H9 (cell line): ENCODE measurements at regions not wholly inside any gene's neighbourhood (a gene's known extent, or its start where the extent isn't known, plus 50 kb on each side); places are given as distances from the start of the nearest gene placed in this dataset.

Experiments used
- DNase-seq: peaks from one replicate; pipeline ENCODE4 v3.0.0-alpha.2; 2017
- H2AFZ ChIP-seq: one replicate; pipeline ENCODE4 v1.6.1; 2013; ENCODE audit warnings: mild to moderate bottlenecking, low read length, control low read depth, moderate library complexity
- H2AK5ac ChIP-seq: 2 replicates; pipeline ENCODE4 v1.6.1; 2013; ENCODE audit warnings: low read length, control low read depth, mixed read lengths; ENCODE audit not compliant: insufficient read length
- H2BK120ac ChIP-seq: one replicate; pipeline ENCODE4 v1.6.1; 2013; ENCODE audit warnings: low read depth, mild to moderate bottlenecking, low read length, control low read depth, inconsistent platforms; ENCODE audit not compliant: poor library complexity, severe bottlenecking
- H2BK12ac ChIP-seq: 2 replicates; pipeline ENCODE4 v1.6.1; 2013; ENCODE audit warnings: low read length, control low read depth, mixed read lengths, low read depth; ENCODE audit not compliant: insufficient read length
- H2BK15ac ChIP-seq: 2 replicates; pipeline ENCODE4 v1.6.1; 2013; ENCODE audit warnings: low read depth, low read length, control low read depth
- H2BK20ac ChIP-seq: one replicate; pipeline ENCODE4 v1.6.1; 2013; ENCODE audit warnings: low read depth, mild to moderate bottlenecking, low read length, control low read depth, inconsistent platforms; ENCODE audit not compliant: poor library complexity, severe bottlenecking
- H2BK5ac ChIP-seq: 2 replicates; pipeline ENCODE4 v1.6.1; 2013; ENCODE audit warnings: low read length, control low read depth, mixed read lengths; ENCODE audit not compliant: insufficient read length
- H3K14ac ChIP-seq: 2 replicates; pipeline ENCODE4 v1.6.1; 2013; ENCODE audit warnings: low read length, control low read depth; ENCODE audit not compliant: insufficient read depth
- H3K18ac ChIP-seq: 2 replicates; pipeline ENCODE4 v1.6.1; 2013; ENCODE audit warnings: low read depth, mild to moderate bottlenecking, mixed read lengths, low read length, control low read depth; ENCODE audit not compliant: insufficient read length
- H3K23ac ChIP-seq: 2 replicates; pipeline ENCODE4 v1.6.1; 2013; ENCODE audit warnings: low read length, control low read depth, mixed read lengths, low read depth; ENCODE audit not compliant: insufficient read length
- H3K23me2 ChIP-seq: 2 replicates; pipeline ENCODE4 v1.6.1; 2013; ENCODE audit warnings: low read depth, mild to moderate bottlenecking, mixed read lengths, low read length, control low read depth; ENCODE audit not compliant: insufficient read length, poor library complexity, severe bottlenecking
- H3K27ac ChIP-seq: 2 replicates; pipeline ENCODE4 v1.5.1; 2013; ENCODE audit warnings: low read length, control low read depth, mixed read lengths, low read depth; ENCODE audit not compliant: insufficient read length
- H3K27me3 ChIP-seq: 2 replicates; pipeline ENCODE4 v1.6.1; 2013; ENCODE audit warnings: low read length, control low read depth, inconsistent platforms; ENCODE audit not compliant: insufficient read depth
- H3K4ac ChIP-seq: 2 replicates; pipeline ENCODE4 v1.6.1; 2013; ENCODE audit warnings: low read depth, mild to moderate bottlenecking, control low read depth, inconsistent platforms, low read length, moderate library complexity
- H3K4me1 ChIP-seq: 2 replicates; pipeline ENCODE4 v1.6.1; 2013; ENCODE audit warnings: low read length, control low read depth, inconsistent platforms; ENCODE audit not compliant: insufficient read depth
- H3K4me2 ChIP-seq: 2 replicates; pipeline ENCODE4 v1.6.1; 2013; ENCODE audit warnings: low read length, control low read depth, mixed read lengths; ENCODE audit not compliant: insufficient read length, insufficient read depth
- H3K56ac ChIP-seq: 2 replicates; pipeline ENCODE4 v1.6.1; 2013; ENCODE audit warnings: low read depth, mild to moderate bottlenecking, mixed read lengths, low read length, control low read depth; ENCODE audit not compliant: insufficient read length
- H3K79me1 ChIP-seq: 2 replicates; pipeline ENCODE4 v1.6.1; 2013; ENCODE audit warnings: low read depth, mild to moderate bottlenecking, moderate library complexity, low read length, control low read depth, inconsistent platforms; ENCODE audit not compliant: insufficient read depth, poor library complexity, severe bottlenecking
- H3K79me2 ChIP-seq: 2 replicates; pipeline ENCODE4 v1.6.1; 2013; ENCODE audit warnings: low read length, control low read depth, inconsistent platforms; ENCODE audit not compliant: insufficient read depth
- H3K9ac ChIP-seq: 2 replicates; pipeline ENCODE4 v1.6.1; 2013; ENCODE audit warnings: low read length, control low read depth, mixed read lengths; ENCODE audit not compliant: insufficient read length; ENCODE audit errors: extremely low read depth
- H3K9me3 ChIP-seq: one replicate; pipeline ENCODE4 v1.6.1; 2013; ENCODE audit warnings: low read depth, low read length, inconsistent platforms; ENCODE audit not compliant: control insufficient read depth
- H3T11ph ChIP-seq: one replicate; pipeline ENCODE4 v1.6.1; 2013; ENCODE audit warnings: mild to moderate bottlenecking, low read length, control low read depth, inconsistent platforms
- H4K20me1 ChIP-seq: one replicate; pipeline ENCODE4 v1.6.1; 2013; ENCODE audit not compliant: control insufficient read depth, insufficient read length, insufficient read depth
- H4K5ac ChIP-seq: 2 replicates; pipeline ENCODE4 v1.6.1; 2013; ENCODE audit warnings: low read depth, mild to moderate bottlenecking, mixed read lengths, low read length, control low read depth; ENCODE audit not compliant: insufficient read length
- H4K8ac ChIP-seq: replicated peaks from 2 replicates; pipeline ENCODE4 v1.6.1; 2013; ENCODE audit warnings: low read length, control low read depth, mixed read lengths, low read depth; ENCODE audit not compliant: insufficient read length
- H4K91ac ChIP-seq: 2 replicates; pipeline ENCODE4 v1.6.1; 2013; ENCODE audit warnings: low read depth, mild to moderate bottlenecking, moderate library complexity, mixed read lengths, low read length, control low read depth; ENCODE audit not compliant: insufficient read length
- H3K27ac Mint-ChIP-seq, 3 experiments: 2 replicates in 2 of 3; 3 replicates in 1 of 3; pipeline ENCODE4 v1.8.0; 2020 to 2021; ENCODE audit warnings: mixed read lengths in 3 of 3, mild to moderate bottlenecking in 1 of 3, moderate library complexity in 1 of 3
- H3K27me3 Mint-ChIP-seq: 2 replicates; pipeline ENCODE4 v1.8.0; 2021; ENCODE audit warnings: low read depth, mild to moderate bottlenecking, moderate library complexity, mixed read lengths
- H3K36me3 Mint-ChIP-seq, 3 experiments: 2 replicates in 2 of 3; 3 replicates in 1 of 3; pipeline ENCODE4 v1.8.0; 2020 to 2021; ENCODE audit warnings: low read depth in 3 of 3, mixed read lengths in 3 of 3; ENCODE audit not compliant: insufficient read depth in 1 of 3
- H3K4me1 Mint-ChIP-seq, 2 experiments: 2 replicates each; pipeline ENCODE4 v1.8.0; 2020; ENCODE audit warnings: mixed read lengths in 2 of 2
- H3K4me3 Mint-ChIP-seq, 2 experiments: 2 replicates in 1 of 2; 3 replicates in 1 of 2; pipeline ENCODE4 v1.8.0; 2020 to 2021; ENCODE audit warnings: mild to moderate bottlenecking in 2 of 2, mixed read lengths in 2 of 2, moderate library complexity in 1 of 2
- H3K9me3 Mint-ChIP-seq, 2 experiments: 2 replicates in 1 of 2; 3 replicates in 1 of 2; pipeline ENCODE4 v1.8.0; 2020; ENCODE audit warnings: mild to moderate bottlenecking in 2 of 2, mixed read lengths in 2 of 2, moderate library complexity in 1 of 2
- WGBS: extraction: QIAGEN DNeasy Blood & Tissue Kit; methylation state at CpG from one replicate; pipeline ENCODE4 v1.1.7; 2013; ENCODE audit warnings: missing lambda C conversion rate, low lambda C conversion rate, mixed read lengths; ENCODE audit not compliant: insufficient read length; ENCODE audit errors: extremely low coverage; 5-methylcytosine and 5-hydroxymethylcytosine counted together
- TF ChIP-seq, protein P1 (sequence below): fragments of 200-600 bp; sonication (generic); conservative IDR thresholded peaks from 3 replicates; pipeline ENCODE4 v1.8.0; 2021; ENCODE audit warnings: antibody characterized with exemption, mild to moderate bottlenecking

DNA sequence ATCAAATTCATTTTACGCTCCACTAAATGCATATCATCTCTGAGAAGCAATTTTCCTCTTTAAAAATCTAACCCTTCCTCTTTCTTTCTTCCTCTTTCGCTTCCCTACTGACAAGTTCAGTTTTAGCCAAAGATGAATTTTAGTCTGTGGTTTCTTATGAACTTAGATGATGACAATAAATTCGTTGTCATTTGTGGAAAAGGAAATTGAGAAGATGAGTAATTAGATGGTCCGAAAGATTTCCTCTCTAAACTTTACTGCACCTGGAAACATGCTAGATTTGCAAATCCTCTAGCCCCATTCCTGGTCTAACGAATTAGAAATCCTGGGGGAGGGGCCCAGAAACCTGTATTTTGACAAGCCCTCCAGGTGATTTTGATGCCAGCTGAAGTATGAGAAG, 855.4 kb upstream of the CHORDC1 start:
- H3K9me3 ChIP-seq, result no peaks in the 10 kb centered on the region
- no peak overlapping the region for H3K9ac ChIP-seq
- H3K79me2 ChIP-seq, result no peaks in the 10 kb centered on the region
- TF ChIP-seq, protein P1, sequence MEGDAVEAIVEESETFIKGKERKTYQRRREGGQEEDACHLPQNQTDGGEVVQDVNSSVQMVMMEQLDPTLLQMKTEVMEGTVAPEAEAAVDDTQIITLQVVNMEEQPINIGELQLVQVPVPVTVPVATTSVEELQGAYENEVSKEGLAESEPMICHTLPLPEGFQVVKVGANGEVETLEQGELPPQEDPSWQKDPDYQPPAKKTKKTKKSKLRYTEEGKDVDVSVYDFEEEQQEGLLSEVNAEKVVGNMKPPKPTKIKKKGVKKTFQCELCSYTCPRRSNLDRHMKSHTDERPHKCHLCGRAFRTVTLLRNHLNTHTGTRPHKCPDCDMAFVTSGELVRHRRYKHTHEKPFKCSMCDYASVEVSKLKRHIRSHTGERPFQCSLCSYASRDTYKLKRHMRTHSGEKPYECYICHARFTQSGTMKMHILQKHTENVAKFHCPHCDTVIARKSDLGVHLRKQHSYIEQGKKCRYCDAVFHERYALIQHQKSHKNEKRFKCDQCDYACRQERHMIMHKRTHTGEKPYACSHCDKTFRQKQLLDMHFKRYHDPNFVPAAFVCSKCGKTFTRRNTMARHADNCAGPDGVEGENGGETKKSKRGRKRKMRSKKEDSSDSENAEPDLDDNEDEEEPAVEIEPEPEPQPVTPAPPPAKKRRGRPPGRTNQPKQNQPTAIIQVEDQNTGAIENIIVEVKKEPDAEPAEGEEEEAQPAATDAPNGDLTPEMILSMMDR, result no peak
- no peak overlapping the region for H2BK5ac ChIP-seq
- no peak overlapping the region for H2BK15ac ChIP-seq
- no peaks in the 10 kb centered on the region for H3K27me3 ChIP-seq
- no peaks in the 10 kb centered on the region for H3K23me2 ChIP-seq
- H3K14ac ChIP-seq, result no peak overlapping the region
- H3K36me3 Mint-ChIP-seq, result no peaks in the 10 kb centered on the region
- no peak overlapping the region for H3K56ac ChIP-seq
- H3K4me1 Mint-ChIP-seq, result peaks cover 6 to 13% of the 10 kb centered on the region in 2 experiments
- no peak overlapping the region for H2BK120ac ChIP-seq
- H3K79me1 ChIP-seq, result no peaks in the 10 kb centered on the region
- no peak overlapping the region for H3K4me2 ChIP-seq
- H3K4ac ChIP-seq, result no peak overlapping the region
- H3K4me3 Mint-ChIP-seq, result no peak overlapping the region
- DNase-seq, result no peak
- H3K23ac ChIP-seq, result no peak overlapping the region
- H4K91ac ChIP-seq, result no peak overlapping the region
- H3K18ac ChIP-seq, result no peak overlapping the region
- no peak overlapping the region for H3T11ph ChIP-seq
- H2BK12ac ChIP-seq, result no peak overlapping the region
- H2AFZ ChIP-seq, result no peak overlapping the region
- H3K27me3 Mint-ChIP-seq, result no peaks in the 10 kb centered on the region
- H4K5ac ChIP-seq, result no peak overlapping the region
- no peak overlapping the region for H2AK5ac ChIP-seq
- H3K9me3 Mint-ChIP-seq, result no peaks in the 10 kb centered on the region
- no peak overlapping the region for H4K8ac ChIP-seq
- H4K20me1 ChIP-seq, result no peaks in the 10 kb centered on the region
- no peak overlapping the region for H2BK20ac ChIP-seq
- no peak overlapping the region for H3K27ac Mint-ChIP-seq
- no peak overlapping the region for H3K27ac ChIP-seq
- WGBS, result 92% methylated on average over 2 of the region's 5 CpGs
- no peaks in the 10 kb centered on the region for H3K4me1 ChIP-seq
